CD4-positive, alpha-beta T cell treated with Interleukin-6 at 100 ng/mL for 8 hours (primary cell): ENCODE measurements at regions not wholly inside any gene's neighbourhood (a gene's known extent, or its start where the extent isn't known, plus 50 kb on each side); places are given as distances from the start of the nearest gene placed in this dataset.
A peak's percentile ranks its signal among the peaks of the same experiment; 100 is the strongest.
"Not testable (repeated sequence)": the region's sequence is repeated elsewhere in the genome, so short reads cannot be mapped to it uniquely, and the experiment has no call there.

Source experiments
- DNase-seq: peaks from one replicate; pipeline ENCODE4 v3.0.0-alpha.2; 2020; ENCODE audit warnings: mixed read lengths, low spot score

- DNase-seq: no peak
Measured at GRCh38 chr1:168490306-168490705, 53.5 kb downstream of the XCL2 start.

- no peak for DNase-seq
Measured at GRCh38 chr1:168488138-168488537, 55.7 kb downstream of the XCL2 start.

DNA sequence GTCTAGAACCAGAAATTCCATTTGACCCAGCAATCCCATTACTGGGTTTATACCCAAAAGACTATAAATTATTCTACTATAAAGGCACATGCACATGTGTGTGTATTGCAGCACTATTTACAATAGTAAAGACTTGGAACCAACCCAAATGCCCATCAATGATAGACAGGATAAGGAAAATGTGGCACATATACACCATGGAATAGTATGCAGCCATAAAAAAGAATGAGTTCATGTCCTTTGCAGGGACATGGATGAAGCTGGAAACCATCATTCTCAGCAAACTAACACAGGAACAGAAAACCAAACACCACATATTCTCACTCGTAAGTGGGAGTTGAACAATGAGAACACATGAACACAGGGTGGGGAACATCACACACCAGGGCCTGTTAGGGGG, 57.0 kb downstream of the XCL2 start:
- not testable (repeated sequence) for DNase-seq

DNA sequence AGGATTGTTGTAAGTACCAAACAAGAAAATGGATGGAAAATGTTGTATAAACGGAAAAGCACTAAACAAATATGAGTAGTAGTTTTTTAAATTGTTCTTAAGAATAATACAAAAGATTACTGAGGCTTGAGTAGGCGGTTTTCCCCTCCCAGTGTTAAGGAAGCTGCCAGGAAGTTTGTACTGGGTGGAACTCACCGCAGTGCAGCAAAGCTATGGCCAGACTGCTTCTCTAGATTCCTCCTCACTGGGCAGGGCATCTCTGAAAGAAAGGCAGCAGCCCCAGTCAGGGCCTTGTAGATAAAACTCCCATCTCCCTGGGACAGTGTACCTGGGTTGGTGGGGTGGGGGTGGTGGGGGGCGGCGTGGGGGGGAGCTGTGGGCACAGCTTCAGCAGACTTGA, 58.7 kb downstream of the XCL2 start:
- DNase-seq: peak; percentile 23

DNA sequence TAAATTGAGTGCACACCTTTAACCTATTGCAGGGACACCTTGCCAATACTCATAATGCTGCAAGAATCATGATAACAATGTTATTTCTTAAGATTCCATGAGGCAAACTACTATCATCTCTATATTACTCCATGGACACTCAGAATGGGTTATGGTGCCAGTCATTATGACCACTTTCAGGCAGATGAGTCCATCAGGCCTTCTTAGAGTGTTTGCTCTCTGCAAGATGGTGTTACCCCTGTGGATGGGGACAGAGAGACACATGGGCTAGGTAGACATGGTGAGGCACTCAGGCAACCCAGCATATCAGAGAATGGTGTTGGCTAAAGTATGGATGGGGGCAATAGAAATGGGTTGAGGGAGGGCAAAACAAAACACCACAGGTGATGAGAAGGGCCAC, 59.7 kb downstream of the XCL2 start:
- no peak for DNase-seq

GRCh38 chr1:168483539-168483938, 60.3 kb downstream of the XCL2 start:
- DNase-seq: no peak

- no peak for DNase-seq
Measured at GRCh38 chr1:168482106-168482505, 61.7 kb downstream of the XCL2 start.

- DNase-seq: no peak
Measured at GRCh38 chr1:168481586-168481985, 62.2 kb downstream of the XCL2 start.

GRCh38 chr1:168480997-168481396, 62.8 kb downstream of the XCL2 start:
- DNase-seq: no peak

GRCh38 chr1:168477792-168478191, 66.0 kb downstream of the XCL2 start:
- no peak for DNase-seq

- DNase-seq: no peak
Measured at GRCh38 chr1:168476588-168477385, 67.0 kb downstream of the XCL2 start.

- DNase-seq: no peak
Measured at GRCh38 chr1:168474322-168474721, 69.5 kb downstream of the XCL2 start.

- no peak for DNase-seq
Measured at GRCh38 chr1:168473126-168473525, 70.7 kb downstream of the XCL2 start.

DNA sequence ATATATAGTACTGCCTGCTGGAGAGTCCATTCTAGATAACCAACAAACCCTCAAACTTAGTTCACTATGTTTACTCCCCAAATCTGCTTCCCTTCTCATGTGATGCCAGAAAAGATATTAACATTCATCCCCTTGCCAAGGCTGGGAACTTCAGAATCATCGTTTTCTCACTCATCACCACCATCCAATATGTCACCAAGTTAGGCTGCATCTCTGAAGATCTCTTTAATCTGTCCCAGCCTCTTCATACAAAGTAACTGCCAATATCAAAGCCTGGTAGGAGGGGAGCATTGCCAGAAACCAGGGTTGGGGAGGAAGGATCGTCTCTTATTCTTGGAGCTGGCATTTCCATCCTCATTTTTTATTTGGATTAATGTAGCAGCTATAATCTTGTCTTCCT, 71.6 kb downstream of the XCL2 start:
- no peak for DNase-seq

GRCh38 chr1:168470901-168471431, 72.8 kb downstream of the XCL2 start:
- DNase-seq: no peak

DNA sequence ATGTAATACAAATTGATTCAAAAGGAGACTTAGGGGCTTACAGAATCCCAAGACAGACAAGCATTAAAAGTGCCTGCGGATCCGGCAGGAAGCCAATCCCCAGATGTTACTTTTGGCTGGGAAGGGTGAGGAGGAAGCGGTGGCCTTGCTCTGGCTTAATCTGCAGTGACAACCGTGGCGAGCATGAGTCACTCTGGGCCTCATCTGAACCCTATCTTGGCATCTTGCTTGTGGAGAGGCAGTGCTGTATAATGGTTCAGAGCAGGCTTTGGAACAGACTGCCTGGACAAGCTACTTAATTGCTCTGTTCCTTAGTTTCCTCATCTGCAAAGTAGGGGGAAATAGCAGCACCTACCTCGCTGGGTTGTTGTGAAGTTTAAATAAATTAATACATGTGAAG, 74.1 kb downstream of the XCL2 start:
- DNase-seq: peak; percentile 40

DNA sequence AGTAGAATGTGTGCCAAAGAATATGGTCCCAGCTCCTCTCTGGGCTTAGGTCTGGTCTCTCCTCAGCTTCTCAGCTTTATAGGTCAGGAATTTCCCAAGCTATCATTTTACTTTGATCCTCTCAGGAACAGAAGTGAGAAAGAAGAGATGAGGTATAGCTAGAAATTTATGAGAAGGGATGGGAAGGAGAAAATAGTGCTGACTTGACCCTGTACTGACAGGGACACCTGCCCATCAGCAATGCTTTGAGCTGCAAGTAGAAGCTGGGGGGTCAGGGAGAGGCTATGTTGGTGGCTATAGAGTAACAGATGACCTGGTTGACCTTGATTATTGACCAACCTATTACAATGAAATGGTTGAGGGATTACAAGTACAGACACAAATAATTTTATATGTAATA, 75.0 kb downstream of the XCL2 start:
- DNase-seq: no peak

- DNase-seq: no peak
Measured at GRCh38 chr1:168468042-168468809, 75.6 kb downstream of the XCL2 start.

- DNase-seq: peak; percentile 24
Measured at GRCh38 chr1:168467452-168467851, 76.3 kb downstream of the XCL2 start.

- no peak for DNase-seq
Measured at GRCh38 chr1:168466714-168467131, 77.1 kb downstream of the XCL2 start.

DNA sequence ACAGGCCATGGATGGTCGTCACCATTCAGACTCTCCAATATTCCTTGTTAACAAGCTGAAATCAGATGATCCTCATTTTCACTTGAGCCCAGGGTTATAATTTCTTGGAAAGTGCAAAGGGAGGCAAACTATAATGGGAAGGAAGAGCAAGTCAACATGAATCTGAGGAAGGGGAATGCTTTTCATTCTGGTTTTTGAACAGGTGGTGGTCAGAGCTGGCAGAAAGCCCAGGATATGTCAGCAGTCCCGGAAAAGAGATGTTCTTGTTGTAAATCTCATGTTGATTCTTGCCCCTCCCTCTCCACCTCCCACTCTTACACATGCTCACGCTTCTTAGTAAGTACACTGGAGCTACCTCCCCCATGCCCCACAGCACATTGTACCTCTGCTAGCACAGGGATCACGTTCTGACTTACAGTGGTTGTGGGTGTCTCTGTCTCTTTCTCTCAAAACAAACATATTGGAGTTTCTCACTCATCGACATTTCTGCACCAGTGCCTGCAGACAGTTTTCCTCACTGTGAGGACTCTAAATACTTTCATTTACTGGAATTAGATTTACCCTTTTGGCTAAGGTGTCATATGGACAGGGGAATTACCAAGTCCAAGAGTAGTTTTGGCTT, 77.6 kb downstream of the XCL2 start:
- peak; percentile 56 for DNase-seq

GRCh38 chr1:168461108-168461507, 82.7 kb downstream of the XCL2 start:
- DNase-seq: not testable (repeated sequence)

GRCh38 chr1:168457296-168457695, 86.5 kb downstream of the XCL2 start:
- DNase-seq: not testable (repeated sequence)
